GM21528 (cell line): ENCODE measurements at regions not wholly inside any gene's neighbourhood (a gene's known extent, or its start where the extent isn't known, plus 50 kb on each side); places are given as distances from the start of the nearest gene placed in this dataset.
"Not testable (repeated sequence)": the region's sequence is repeated elsewhere in the genome, so short reads cannot be mapped to it uniquely, and the experiment has no call there.

Experiments
- ATAC-seq: cut with Tn5 transposase; IDR thresholded peaks from one replicate; pipeline ENCODE4 v1.9.1; 2021; ENCODE audit warnings: mild to moderate bottlenecking, moderate library complexity; ENCODE audit not compliant: unreplicated experiment, low FRiP score

- ATAC-seq = no peak
These were observed 902.7 kb upstream of the EPHA5 start for GRCh38 chr4:66572949-66573348.

- ATAC-seq = no peak
These were observed 900.9 kb upstream of the EPHA5 start for GRCh38 chr4:66571145-66571695.

DNA sequence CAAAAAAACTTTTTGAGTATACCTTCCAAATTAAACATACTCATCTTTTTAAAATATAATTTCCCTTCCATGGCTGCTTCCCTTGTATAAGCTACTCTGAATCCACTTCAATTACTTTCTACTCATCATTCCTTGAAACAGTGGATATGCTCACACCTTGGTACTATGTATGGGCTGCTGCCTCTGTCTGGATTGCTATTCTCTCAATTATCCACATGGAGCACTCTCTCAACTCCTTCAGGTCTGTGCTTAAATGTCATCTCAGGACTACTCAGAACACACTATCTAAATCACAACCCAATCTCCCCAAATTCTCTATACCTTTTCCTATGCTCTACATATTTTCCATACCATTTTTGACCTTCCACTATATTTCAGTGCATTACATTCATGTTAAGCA, 898.9 kb upstream of the EPHA5 start:
- ATAC-seq = no peak

GRCh38 chr4:66568431-66568830, 898.1 kb upstream of the EPHA5 start:
- ATAC-seq = no peak

GRCh38 chr4:66568001-66568400, 897.7 kb upstream of the EPHA5 start:
- no peak for ATAC-seq

DNA sequence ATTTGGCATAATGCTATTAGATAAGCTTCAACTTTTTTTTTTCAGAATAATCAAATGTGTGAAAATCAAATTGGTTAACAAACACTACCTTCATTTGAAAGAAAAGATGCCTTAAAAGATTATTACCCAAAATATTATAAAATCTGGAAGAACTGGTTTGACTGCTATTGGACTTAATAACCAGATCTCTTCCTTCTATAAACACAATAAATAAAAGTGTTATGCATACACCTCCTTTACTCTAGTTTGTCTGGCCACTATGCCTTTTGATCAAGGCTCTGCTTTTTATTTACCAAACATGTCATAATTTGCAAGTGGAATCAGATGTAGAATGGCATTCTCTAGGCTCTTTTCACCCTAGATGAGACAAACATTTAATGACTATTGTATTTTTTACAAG, 897.3 kb upstream of the EPHA5 start:
- no peak for ATAC-seq

GRCh38 chr4:66565801-66566200, 895.5 kb upstream of the EPHA5 start:
- ATAC-seq = no peak

DNA sequence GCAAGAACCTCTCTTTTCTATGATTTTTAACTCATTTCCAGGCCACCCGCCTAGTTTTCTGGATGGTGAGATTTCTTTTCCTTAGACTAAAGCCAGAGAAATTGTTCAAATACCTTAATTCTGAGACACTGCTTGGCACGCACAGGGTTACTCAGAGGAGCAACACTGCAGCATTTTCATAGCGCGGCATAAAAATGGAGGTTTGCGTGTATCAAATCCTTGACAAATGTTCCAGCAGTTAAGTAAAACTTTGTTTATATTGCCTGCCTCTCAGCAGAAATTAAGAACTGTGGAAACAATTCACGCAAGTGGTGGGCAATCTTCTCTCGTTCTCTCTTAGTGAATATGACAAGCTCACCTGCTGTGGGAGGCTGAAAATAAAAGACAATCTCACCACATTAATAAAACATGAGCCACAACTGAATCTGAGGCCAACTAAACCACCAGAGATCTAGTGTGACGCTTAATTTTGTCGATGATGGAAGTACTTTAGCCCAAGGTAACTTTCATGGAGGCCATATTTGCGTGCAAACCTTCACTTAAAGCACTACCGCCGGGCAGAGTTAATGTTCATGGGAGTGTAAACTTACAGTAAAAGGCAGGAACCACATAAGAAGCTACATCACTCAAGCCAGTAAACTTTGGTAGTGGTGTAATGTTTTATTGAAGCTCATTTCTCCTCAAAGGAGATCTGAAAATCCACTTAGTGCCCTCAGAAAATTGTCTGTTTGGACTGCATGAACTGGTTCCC, 894.8 kb upstream of the EPHA5 start:
- ATAC-seq = no peak

- no peak for ATAC-seq
These were observed 892.1 kb upstream of the EPHA5 start for GRCh38 chr4:66562276-66562806.

GRCh38 chr4:66561465-66562053, 891.3 kb upstream of the EPHA5 start:
- not testable (repeated sequence) for ATAC-seq

- no peak for ATAC-seq
These were observed 888.4 kb upstream of the EPHA5 start for GRCh38 chr4:66558651-66559050.

DNA sequence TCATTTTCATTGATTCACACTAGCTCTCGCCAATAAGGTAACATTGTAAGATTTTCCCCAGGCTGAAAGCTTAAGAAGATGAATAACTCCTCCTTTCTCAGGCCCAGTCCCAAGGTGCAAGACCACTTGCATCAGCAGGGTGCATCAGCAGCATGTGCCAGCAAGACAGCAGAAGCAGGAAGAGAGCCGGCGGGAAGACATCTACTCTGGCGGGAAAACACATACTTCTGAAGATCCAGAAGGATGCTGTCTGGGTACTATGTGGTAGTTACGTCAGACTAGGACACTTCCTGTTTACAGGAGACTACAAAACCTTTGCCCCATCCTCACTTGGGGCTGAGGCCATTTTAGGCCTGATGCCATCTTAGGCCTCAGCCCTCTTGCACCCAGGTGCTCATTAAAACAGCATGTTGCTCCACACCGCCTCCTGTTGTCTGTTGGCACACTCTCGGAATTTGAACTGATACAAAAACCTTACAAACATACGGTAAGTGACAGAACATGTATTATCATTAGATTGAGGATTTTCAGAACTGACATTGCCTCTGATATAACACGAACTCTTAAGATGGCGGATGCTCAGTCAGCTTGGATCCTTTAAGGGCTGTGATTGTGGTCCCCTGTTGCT, 886.5 kb upstream of the EPHA5 start:
- no peak for ATAC-seq

- ATAC-seq = no peak
These were observed 885.0 kb upstream of the EPHA5 start for GRCh38 chr4:66555301-66555700.

DNA sequence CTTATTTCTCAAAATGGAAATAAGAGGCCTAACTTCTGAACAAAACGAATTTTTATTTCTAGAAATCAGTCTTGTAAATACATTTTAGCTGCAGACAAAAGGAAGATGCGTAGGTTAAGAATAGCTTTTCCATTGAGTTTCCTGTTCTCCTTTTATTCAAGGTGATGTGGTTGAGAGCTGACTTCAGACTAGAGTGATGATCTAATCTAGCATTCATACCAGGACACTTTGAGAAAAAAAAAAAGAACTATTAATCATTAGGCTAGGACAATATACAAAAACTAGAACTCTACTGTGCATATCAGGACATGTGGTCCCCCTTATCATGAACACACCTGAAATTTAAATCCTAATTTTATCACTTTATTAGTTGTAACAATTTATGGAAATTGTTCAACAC, 884.5 kb upstream of the EPHA5 start:
- no peak for ATAC-seq

DNA sequence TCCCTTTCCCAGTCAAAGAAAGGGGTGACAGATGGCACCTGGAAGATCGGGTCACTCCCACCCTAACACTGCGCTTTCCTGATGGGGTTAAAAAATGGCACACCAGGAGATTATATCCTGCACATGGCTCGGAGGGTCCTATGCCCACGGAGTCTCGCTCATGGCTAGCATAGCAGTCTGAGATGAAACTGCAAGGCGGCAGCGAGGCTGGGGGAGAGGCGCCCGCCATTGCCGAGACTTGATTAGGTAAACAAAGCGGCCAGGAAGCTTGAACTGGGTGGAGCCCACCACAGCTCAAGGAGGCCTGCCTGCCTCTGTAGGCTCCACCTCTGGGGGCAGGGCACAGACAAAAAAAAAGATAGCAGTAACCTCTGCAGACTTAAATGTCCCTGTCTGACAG, 875.0 kb upstream of the EPHA5 start:
- not testable (repeated sequence) for ATAC-seq

DNA sequence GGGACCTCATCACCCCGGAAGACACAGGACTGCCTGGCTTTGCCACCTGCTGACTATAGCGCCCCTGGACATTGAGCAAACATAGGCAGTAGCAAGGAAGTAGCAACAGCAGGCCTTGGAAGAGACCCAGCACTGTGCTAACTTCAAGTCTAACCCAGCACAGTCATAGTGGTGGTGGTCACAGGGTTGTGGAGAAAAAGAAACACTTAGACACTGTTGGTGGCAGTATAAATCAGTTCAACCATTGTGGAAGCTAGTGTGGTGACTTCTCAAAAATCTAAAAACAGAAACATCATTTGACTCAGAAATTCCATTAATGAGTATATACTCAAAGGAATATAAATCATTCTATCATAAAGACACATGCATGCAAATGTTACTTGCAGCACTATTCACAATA, 874.0 kb upstream of the EPHA5 start:
- ATAC-seq = no peak

- no peak for ATAC-seq
These were observed 869.5 kb upstream of the EPHA5 start for GRCh38 chr4:66539745-66540144.

DNA sequence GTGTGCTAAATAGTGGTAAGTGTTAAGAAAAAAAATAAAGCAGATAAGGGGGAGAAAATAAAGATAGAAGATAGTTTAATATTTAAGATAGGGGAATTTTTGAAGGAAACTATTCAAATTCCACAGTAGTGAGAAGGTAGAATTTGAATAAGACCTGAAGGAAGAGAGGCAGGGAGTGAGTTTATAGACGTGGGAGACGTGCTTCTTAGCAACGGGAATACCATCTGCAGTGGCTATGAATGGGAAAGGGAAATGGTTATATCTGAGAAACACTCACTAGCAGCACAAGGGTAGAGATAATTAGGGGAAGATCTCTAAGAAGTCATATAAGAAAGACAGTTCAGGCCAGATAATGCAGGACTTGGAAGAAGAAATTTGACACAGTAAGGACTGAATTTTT, 854.5 kb upstream of the EPHA5 start:
- no peak for ATAC-seq

DNA sequence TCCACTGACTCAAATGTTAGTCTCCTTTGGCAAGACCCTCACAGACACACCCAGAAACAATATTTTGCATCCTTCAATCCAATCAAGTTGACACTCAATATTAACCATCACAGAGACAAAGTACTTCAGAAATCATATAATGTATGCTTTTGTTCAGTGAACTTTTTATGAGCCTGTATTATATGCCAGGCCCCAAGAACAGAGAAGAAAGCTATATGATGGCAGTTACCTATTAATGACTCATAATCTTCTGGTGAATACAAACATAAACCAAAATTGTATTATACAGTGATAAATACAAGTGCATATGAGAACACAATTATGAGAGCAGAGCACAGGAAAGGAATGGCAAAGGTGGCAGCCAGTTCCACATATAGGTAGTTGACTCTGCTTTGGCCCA, 852.0 kb upstream of the EPHA5 start:
- ATAC-seq = no peak

- ATAC-seq = no peak
These were observed 846.7 kb upstream of the EPHA5 start for GRCh38 chr4:66516940-66517339.

DNA sequence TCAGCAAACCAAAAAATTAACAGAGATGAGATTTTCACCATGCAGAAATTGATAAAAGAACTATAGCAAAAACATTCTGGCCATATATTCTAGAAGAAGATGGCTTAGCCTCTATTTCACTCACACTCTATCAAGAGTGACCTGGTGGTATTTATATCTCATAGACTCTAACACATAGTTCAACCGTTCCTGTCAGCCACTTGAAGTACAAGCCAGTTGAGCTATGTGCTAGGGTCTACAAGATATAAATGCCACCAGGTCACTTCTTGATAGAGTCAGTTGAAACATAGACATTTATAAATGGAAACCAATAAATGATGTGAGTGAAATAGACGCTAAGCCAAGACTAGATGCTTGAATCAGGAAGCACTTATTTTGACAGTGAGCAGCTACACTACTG, 836.7 kb upstream of the EPHA5 start:
- no peak for ATAC-seq
